IMR-90 (cell line): ENCODE measurements at regions not wholly inside any gene's neighbourhood (a gene's known extent, or its start where the extent isn't known, plus 50 kb on each side); places are given as distances from the start of the nearest gene placed in this dataset.

ENCODE experiments used
- ATAC-seq: fragments of 200-7000 bp; cut with Tn5 transposase; 2 replicates; pipeline ENCODE4 v1.9.1; 2020; ENCODE audit warnings: low read depth, mild to moderate bottlenecking, moderate library complexity
- BruUV-seq: library from RNA; stranded (reverse); fragments of 400-500 nt; replicated peaks from 2 replicates; lab custom pipeline; 2021; lab: Mats Ljungman, UMichigan
- CTCF ChIA-PET: fragments of 300-600 bp; formaldehyde crosslinking; extraction: SDS; loops from one replicate; lab custom pipeline; 2021; ENCODE audit warnings: antibody characterized with exemption; lab: Yijun Ruan, JAX
- POLR2A ChIA-PET: fragments of 300-600 bp; sonication (Branson Sonifier 250); formaldehyde crosslinking; loops from one replicate; lab custom pipeline; 2022; ENCODE audit warnings: antibody characterized with exemption; ENCODE audit not compliant: unreplicated experiment; lab: Charles Lee
- DNase-seq: peaks from one replicate; pipeline ENCODE4 v3.0.0; 2013
- H2AFZ ChIP-seq: replicated peaks from 2 replicates; pipeline ENCODE3; 2013; ENCODE audit warnings: low read length, mild to moderate bottlenecking; ENCODE audit not compliant: poor library complexity
- H2AK5ac ChIP-seq: 2 replicates; pipeline ENCODE4 v1.6.1; 2013; ENCODE audit warnings: low read depth, low read length, inconsistent platforms
- H2AK9ac ChIP-seq: replicated peaks from 2 replicates; pipeline ENCODE3; 2013; ENCODE audit warnings: mild to moderate bottlenecking, low read depth, low read length, moderate library complexity; ENCODE audit not compliant: poor library complexity
- H2BK120ac ChIP-seq: 2 replicates; pipeline ENCODE4 v1.6.1; 2013; ENCODE audit warnings: low read depth, low read length, inconsistent platforms
- H2BK15ac ChIP-seq: 3 replicates; pipeline ENCODE4 v1.6.1; 2013; ENCODE audit warnings: low read depth, low read length, inconsistent platforms
- H2BK20ac ChIP-seq: 2 replicates; pipeline ENCODE4 v1.6.1; 2013; ENCODE audit warnings: low read depth, mild to moderate bottlenecking, inconsistent platforms, low read length, moderate library complexity
- H2BK5ac ChIP-seq: 2 replicates; pipeline ENCODE4 v1.6.1; 2013; ENCODE audit warnings: mild to moderate bottlenecking, low read depth, low read length, inconsistent platforms; ENCODE audit not compliant: poor library complexity, severe bottlenecking
- H3K14ac ChIP-seq: replicated peaks from 2 replicates; pipeline ENCODE4 v1.6.1; 2013; ENCODE audit warnings: low read depth, low read length, inconsistent platforms
- H3K18ac ChIP-seq: 2 replicates; pipeline ENCODE4 v1.6.1; 2013; ENCODE audit warnings: low read depth, low read length, control low read depth
- H3K23ac ChIP-seq: 2 replicates; pipeline ENCODE4 v1.6.1; 2013; ENCODE audit warnings: low read depth, low read length, inconsistent platforms
- H3K27ac ChIP-seq: 2 replicates; pipeline ENCODE4 v1.5.1; 2013; ENCODE audit warnings: mild to moderate bottlenecking, control low read depth, low read length; ENCODE audit not compliant: insufficient read depth
- H3K27me3 ChIP-seq: 2 replicates; pipeline ENCODE4 v1.6.1; 2013; ENCODE audit warnings: low read length; ENCODE audit not compliant: control insufficient read depth, insufficient read depth
- H3K36me3 ChIP-seq: 2 replicates; pipeline ENCODE4 v1.6.1; 2013; ENCODE audit warnings: low read length, mixed read lengths; ENCODE audit not compliant: control insufficient read depth, insufficient read depth
- H3K4ac ChIP-seq: 2 replicates; pipeline ENCODE4 v1.6.1; 2013; ENCODE audit warnings: low read depth, low read length, inconsistent platforms
- H3K4me1 ChIP-seq: 2 replicates; pipeline ENCODE4 v1.6.1; 2013; ENCODE audit warnings: low read length, mixed read lengths; ENCODE audit not compliant: control insufficient read depth, insufficient read depth
- H3K4me2 ChIP-seq: 2 replicates; pipeline ENCODE4 v1.6.1; 2013; ENCODE audit warnings: low read depth, mild to moderate bottlenecking, control low read depth, low read length, moderate library complexity
- H3K4me3 ChIP-seq: 2 replicates; pipeline ENCODE4 v1.5.1; 2013; ENCODE audit warnings: low read depth, mild to moderate bottlenecking, control low read depth, low read length, moderate library complexity; ENCODE audit not compliant: insufficient read depth
- H3K56ac ChIP-seq: 2 replicates; pipeline ENCODE4 v1.6.1; 2013; ENCODE audit warnings: low read length, inconsistent platforms; ENCODE audit not compliant: insufficient read depth; ENCODE audit errors: extremely low read depth
- H3K79me1 ChIP-seq, 2 experiments: 2 replicates each; pipeline ENCODE4 v1.6.1; 2013; ENCODE audit warnings: low read length in 2 of 2, inconsistent platforms in 1 of 2, low read depth in 1 of 2
- H3K9ac ChIP-seq: 2 replicates; pipeline ENCODE4 v1.6.1; 2013; ENCODE audit warnings: low read depth, low read length, control low read depth
- H3K9me1 ChIP-seq: 2 replicates; pipeline ENCODE4 v1.6.1; 2013; ENCODE audit warnings: low read length, inconsistent platforms; ENCODE audit not compliant: insufficient read depth
- H3K9me3 ChIP-seq: 2 replicates; pipeline ENCODE4 v1.6.1; 2013; ENCODE audit warnings: low read length; ENCODE audit not compliant: control insufficient read depth, insufficient read depth
- H4K20me1 ChIP-seq: 2 replicates; pipeline ENCODE4 v1.6.1; 2013; ENCODE audit warnings: low read length, inconsistent platforms; ENCODE audit not compliant: insufficient read depth
- H4K5ac ChIP-seq: 2 replicates; pipeline ENCODE4 v1.6.1; 2013; ENCODE audit warnings: mild to moderate bottlenecking, low read depth, low read length, control low read depth
- H4K8ac ChIP-seq, 2 experiments: 2 replicates each; pipeline ENCODE4 v1.6.1; 2013; ENCODE audit warnings: low read depth in 2 of 2, low read length in 2 of 2, control low read depth in 1 of 2, inconsistent platforms in 1 of 2
- H4K91ac ChIP-seq: 2 replicates; pipeline ENCODE4 v1.6.1; 2013; ENCODE audit warnings: low read depth, low read length, inconsistent platforms; ENCODE audit not compliant: insufficient read depth
- BHLHE40 ChIP-seq: fragments of 150-350 bp; IDR thresholded peaks from 2 replicates; pipeline ENCODE4 v1.6.1; 2016; ENCODE audit warnings: mild to moderate bottlenecking, low read depth, low read length
- CEBPB ChIP-seq: IDR thresholded peaks from 2 replicates; pipeline ENCODE4 v1.6.1; 2012; ENCODE audit warnings: low read depth, low read length, improper control_type of control experiment
- CHD1 ChIP-seq: IDR thresholded peaks from 2 replicates; pipeline ENCODE4 v1.6.1; 2012; ENCODE audit warnings: low read depth, low read length, improper control_type of control experiment
- FOS ChIP-seq: fragments of 150-350 bp; IDR thresholded peaks from 2 replicates; pipeline ENCODE4 v1.6.1; 2016; ENCODE audit warnings: low read depth, low read length
- MXI1 ChIP-seq: IDR thresholded peaks from 2 replicates; pipeline ENCODE4 v1.6.1; 2012; ENCODE audit warnings: low read depth, mild to moderate bottlenecking, low read length, moderate library complexity, borderline replicate concordance
- NFE2L2 ChIP-seq: fragments of 150-350 bp; IDR thresholded peaks from 2 replicates; pipeline ENCODE4 v1.6.1; 2016; ENCODE audit warnings: low read depth, mild to moderate bottlenecking, low read length
- RCOR1 ChIP-seq: IDR thresholded peaks from 2 replicates; pipeline ENCODE4 v1.6.1; 2012; ENCODE audit warnings: mild to moderate bottlenecking, low read length, improper control_type of control experiment; ENCODE audit not compliant: insufficient replicate concordance
- RFX5 ChIP-seq: IDR thresholded peaks from 2 replicates; pipeline ENCODE4 v1.8.0; 2012; ENCODE audit warnings: low read depth, mild to moderate bottlenecking, low read length, moderate library complexity
- WGBS, 2 experiments: methylation state at CpG; one replicate each; pipeline versions ENCODE4 v1.1.5 to v1.1.7; 2013; ENCODE audit warnings: missing lambda C conversion rate in 2 of 2; ENCODE audit not compliant: insufficient read length in 1 of 2; ENCODE audit errors: extremely low coverage in 2 of 2; 5-methylcytosine and 5-hydroxymethylcytosine counted together
- dilution Hi-C: fragments of 300-500 bp; cut with HindIII; formaldehyde crosslinking; loops from one replicate; pipeline ENCODE4 v1.14.3; 2018; ENCODE audit warnings: low sequenced_read_pairs; ENCODE audit not compliant: unreplicated experiment
- in situ Hi-C: fragments of 300-500 bp; cut with MboI; formaldehyde crosslinking; loops from 3 replicates; pipeline ENCODE4 v1.14.3; 2019; ENCODE audit warnings: low sequenced_read_pairs, inconsistent platforms, mixed read lengths
- intact Hi-C: fragments of 100-400 bp; cut with micrococcal nuclease; formaldehyde crosslinking; loops from 2 replicates; pipeline ENCODE4 v1.10.0; 2022
- TF ChIP-seq, protein P1 (sequence below): fragments of 150-350 bp; IDR thresholded peaks from 2 replicates; pipeline ENCODE4 v1.6.1; 2016; ENCODE audit warnings: low read depth, mild to moderate bottlenecking, low read length, moderate library complexity, borderline replicate concordance
- TF ChIP-seq, protein P2 (sequence below): conservative IDR thresholded peaks from 2 replicates; pipeline ENCODE4 v1.5.1; 2012; ENCODE audit warnings: mild to moderate bottlenecking, low read depth, low read length, improper control_type of control experiment
- TF ChIP-seq, protein P3 (sequence below): fragments of 150-350 bp; IDR thresholded peaks from 2 replicates; pipeline ENCODE4 v1.6.1; 2017; ENCODE audit warnings: mild to moderate bottlenecking, antibody characterized with exemption, low read length, low read depth

DNA sequence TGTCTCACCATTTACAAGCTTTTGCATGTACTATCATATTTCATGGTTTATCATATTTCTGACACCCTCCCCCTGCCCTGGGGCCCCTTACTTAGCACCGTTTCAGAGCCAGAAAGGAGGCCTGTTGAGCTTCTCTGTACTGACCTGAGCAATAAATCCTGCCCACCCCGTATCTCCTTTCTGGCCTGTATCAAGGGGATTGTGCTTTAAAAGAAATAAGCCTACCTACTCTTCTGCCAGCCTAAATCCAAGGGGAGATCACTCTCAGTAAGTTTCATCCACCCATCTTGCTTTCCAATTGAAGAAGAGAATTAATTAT, 54.0 kb upstream of the FST start (continued):
- no peak for TF ChIP-seq BHLHE40
- TF ChIP-seq NFE2L2 = no peak
- no peak for TF ChIP-seq CHD1
- no peak for TF ChIP-seq MXI1
- no peak for TF ChIP-seq RCOR1
- no peak for TF ChIP-seq CEBPB

- Histone ChIP-seq H4K5ac (peak overlapping the region; percentile 80; the same call in 1 of the 2 replicates), H3K4ac (peak overlapping the region; percentile 94), H3K27me3 (no peaks in the 10 kb centered on the region), H2BK15ac (peak overlapping the region; percentile 92; the same call in 2 of the 3 replicates), H2AK5ac (peak overlapping the region; percentile 98), H4K8ac (peak overlapping the region; percentile 36 to 89), H3K9me1 (peaks cover 19% of the 10 kb centered on the region), H3K9ac (no peak overlapping the region), H2AFZ (no peak overlapping the region), H3K14ac (peak overlapping the region; percentile 61), H2BK5ac (peak overlapping the region; percentile 86), H3K4me2 (no peak overlapping the region), H2BK20ac (peak overlapping the region; percentile 98), H3K56ac (0 out of 2 replicates have a peak overlapping the region, but pooled peaks have one; percentile 8), H3K27ac (no peak overlapping the region), H3K4me1 (peaks cover 28% of the 10 kb centered on the region), H3K79me1 (peaks cover 0 to 13% of the 10 kb centered on the region in 2 experiments; a peak in 2 of 4 replicates), H2BK120ac (peak overlapping the region; percentile 93), H2AK9ac (no peak overlapping the region), H3K18ac (peak overlapping the region; percentile 88), H4K20me1 (no peaks in the 10 kb centered on the region), H3K36me3 (no peaks in the 10 kb centered on the region), H3K9me3 (no peaks in the 10 kb centered on the region), H4K91ac (peak overlapping the region; percentile 91), H3K23ac (no peak overlapping the region), H3K4me3 (no peak overlapping the region)
- DNase-seq (no peak), ATAC-seq (no peak)
- dilution Hi-C loops = no loop called here
- ChIA-PET CTCF (interaction anchor here (0.7 kb wide), 2 partner anchors 451 to 783 kb away, joined by 3 to 9 read pairs; no protein-coding TSS in a partner anchor), POLR2A (no interaction called here)
- in situ Hi-C loops = no loop called here
- intact Hi-C loops = no loop called here
- no TSS peak for BruUV-seq
- no peak for TF ChIP-seq RFX5
- TF ChIP-seq, protein P1, sequence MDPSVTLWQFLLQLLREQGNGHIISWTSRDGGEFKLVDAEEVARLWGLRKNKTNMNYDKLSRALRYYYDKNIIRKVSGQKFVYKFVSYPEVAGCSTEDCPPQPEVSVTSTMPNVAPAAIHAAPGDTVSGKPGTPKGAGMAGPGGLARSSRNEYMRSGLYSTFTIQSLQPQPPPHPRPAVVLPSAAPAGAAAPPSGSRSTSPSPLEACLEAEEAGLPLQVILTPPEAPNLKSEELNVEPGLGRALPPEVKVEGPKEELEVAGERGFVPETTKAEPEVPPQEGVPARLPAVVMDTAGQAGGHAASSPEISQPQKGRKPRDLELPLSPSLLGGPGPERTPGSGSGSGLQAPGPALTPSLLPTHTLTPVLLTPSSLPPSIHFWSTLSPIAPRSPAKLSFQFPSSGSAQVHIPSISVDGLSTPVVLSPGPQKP = no peak
- no peak for TF ChIP-seq CHD1
- no peak for TF ChIP-seq NFE2L2
- TF ChIP-seq, protein P2, sequence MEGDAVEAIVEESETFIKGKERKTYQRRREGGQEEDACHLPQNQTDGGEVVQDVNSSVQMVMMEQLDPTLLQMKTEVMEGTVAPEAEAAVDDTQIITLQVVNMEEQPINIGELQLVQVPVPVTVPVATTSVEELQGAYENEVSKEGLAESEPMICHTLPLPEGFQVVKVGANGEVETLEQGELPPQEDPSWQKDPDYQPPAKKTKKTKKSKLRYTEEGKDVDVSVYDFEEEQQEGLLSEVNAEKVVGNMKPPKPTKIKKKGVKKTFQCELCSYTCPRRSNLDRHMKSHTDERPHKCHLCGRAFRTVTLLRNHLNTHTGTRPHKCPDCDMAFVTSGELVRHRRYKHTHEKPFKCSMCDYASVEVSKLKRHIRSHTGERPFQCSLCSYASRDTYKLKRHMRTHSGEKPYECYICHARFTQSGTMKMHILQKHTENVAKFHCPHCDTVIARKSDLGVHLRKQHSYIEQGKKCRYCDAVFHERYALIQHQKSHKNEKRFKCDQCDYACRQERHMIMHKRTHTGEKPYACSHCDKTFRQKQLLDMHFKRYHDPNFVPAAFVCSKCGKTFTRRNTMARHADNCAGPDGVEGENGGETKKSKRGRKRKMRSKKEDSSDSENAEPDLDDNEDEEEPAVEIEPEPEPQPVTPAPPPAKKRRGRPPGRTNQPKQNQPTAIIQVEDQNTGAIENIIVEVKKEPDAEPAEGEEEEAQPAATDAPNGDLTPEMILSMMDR = no peak
- TF ChIP-seq, protein P3, sequence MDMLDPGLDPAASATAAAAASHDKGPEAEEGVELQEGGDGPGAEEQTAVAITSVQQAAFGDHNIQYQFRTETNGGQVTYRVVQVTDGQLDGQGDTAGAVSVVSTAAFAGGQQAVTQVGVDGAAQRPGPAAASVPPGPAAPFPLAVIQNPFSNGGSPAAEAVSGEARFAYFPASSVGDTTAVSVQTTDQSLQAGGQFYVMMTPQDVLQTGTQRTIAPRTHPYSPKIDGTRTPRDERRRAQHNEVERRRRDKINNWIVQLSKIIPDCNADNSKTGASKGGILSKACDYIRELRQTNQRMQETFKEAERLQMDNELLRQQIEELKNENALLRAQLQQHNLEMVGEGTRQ = no peak
- TF ChIP-seq FOS = no peak
- no CpG with 5 or more reads among the region's 2 CpGs for WGBS, 2 experiments
Observed at GRCh38 chr5:53426878-53427277, 53.6 kb upstream of the FST start.
